ENCODE measurements at regions not wholly inside any gene's neighbourhood (a gene's known extent, or its start where the extent isn't known, plus 50 kb on each side); places are given as distances from the start of the nearest gene placed in this dataset.

- H3K36me3 Mint-ChIP-seq (ENCODE audit: low read depth), result no peaks in the 10 kb centered on the region
- no peaks in the 10 kb centered on the region for H3K4me1 Mint-ChIP-seq
- peaks cover under 1% of the 10 kb centered on the region for H3K9me3 Mint-ChIP-seq
- no peak overlapping the region for H3K27ac Mint-ChIP-seq
- no peak for ATAC-seq (replicated peaks)
- peaks cover under 1% of the 10 kb centered on the region for H3K27me3 Mint-ChIP-seq
- no peak overlapping the region for H3K4me3 Mint-ChIP-seq
These were observed 53.9 kb upstream of the PCSK2 start for GRCh38 chr20:17172836-17173516.

Data from activated T-helper 17 cell treated with anti-CD3 and anti-CD28 coated beads, Interleukin-2, amount 50 U/mL, for 72 hours (primary cell).